ENCODE measurements at regions not wholly inside any gene's neighbourhood (a gene's known extent, or its start where the extent isn't known, plus 50 kb on each side); places are given as distances from the start of the nearest gene placed in this dataset.

- Histone ChIP-seq H3K4me3 (no peak overlapping the region), H3K36me3 (no peaks in the 10 kb centered on the region), H3K27ac (no peak overlapping the region), H3K27me3 (no peaks in the 10 kb centered on the region), H3K4me1 (peaks cover 0 to 12% (median 0%) of the 10 kb centered on the region in 4 donors), H3K9me3 (no peaks in the 10 kb centered on the region)
- TF ChIP-seq POLR2AphosphoS5 (IDR thresholded peaks at IDR 0.05) (no peak), EP300 (IDR thresholded peaks at IDR 0.05) (no peak), POLR2A (IDR thresholded peaks at IDR 0.05) (no peak), CTCF (IDR thresholded peaks at IDR 0.05) (no peak)
- intact Hi-C loops (cut with DNase I): no loop called here
- DNase-seq: no peak
These were observed 486.6 kb upstream of the CDH11 start for GRCh38 chr16:65608455-65608854.

DNA sequence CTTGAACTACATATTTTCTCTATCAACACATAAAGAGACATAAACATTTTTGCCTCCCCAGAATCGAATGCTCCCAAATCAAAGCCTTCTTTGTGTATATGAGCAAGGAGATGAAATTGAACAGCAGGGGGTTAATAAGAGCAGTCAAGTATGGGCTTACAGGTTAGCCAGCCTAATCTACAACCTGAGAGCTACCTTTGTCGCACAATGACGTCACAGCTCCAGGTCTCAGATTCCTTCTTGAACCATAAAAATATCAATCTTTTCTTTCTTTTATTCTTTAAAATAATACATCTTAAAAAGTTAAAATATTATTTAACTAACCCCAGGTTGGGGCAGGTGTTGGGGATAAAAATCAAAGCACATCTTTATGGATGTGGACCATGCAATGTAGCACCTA is 482.9 kb upstream of the CDH11 start:
- intact Hi-C loops (cut with DNase I): no loop called here
- H3K27me3 ChIP-seq: no peaks in the 10 kb centered on the region

GRCh38 chr16:65601781-65602180 is 479.9 kb upstream of the CDH11 start:
- no peaks in the 10 kb centered on the region for H3K36me3 ChIP-seq
- DNase-seq: no peak
- H3K27ac ChIP-seq: no peak overlapping the region
- H3K27me3 ChIP-seq: no peaks in the 10 kb centered on the region
- intact Hi-C loops (cut with DNase I): no loop called here
- H3K9me3 ChIP-seq: no peaks in the 10 kb centered on the region
- H3K4me3 ChIP-seq: no peak overlapping the region
- H3K4me1 ChIP-seq: peaks cover 0 to 12% (median 0%) of the 10 kb centered on the region in 4 donors
- 85 to 87% methylated on average over 3 of the region's 3 CpGs for WGBS, 2 donors
- TF ChIP-seq POLR2A (IDR thresholded peaks at IDR 0.05): no peak
- TF ChIP-seq EP300 (IDR thresholded peaks at IDR 0.05): no peak
- no peak for TF ChIP-seq POLR2AphosphoS5 (IDR thresholded peaks at IDR 0.05)
- TF ChIP-seq CTCF (IDR thresholded peaks at IDR 0.05): no peak

More for the DNA sequence above, 482.9 kb upstream of the CDH11 start:
- Histone ChIP-seq H3K9me3 (no peaks in the 10 kb centered on the region), H3K36me3 (no peaks in the 10 kb centered on the region), H3K27ac (no peak overlapping the region), H3K4me1 (peaks cover 0 to 12% (median 0%) of the 10 kb centered on the region in 4 donors), H3K4me3 (no peak overlapping the region)
- no peak for DNase-seq
- TF ChIP-seq CTCF (IDR thresholded peaks at IDR 0.05) (no peak), POLR2AphosphoS5 (IDR thresholded peaks at IDR 0.05) (no peak), POLR2A (IDR thresholded peaks at IDR 0.05) (no peak), EP300 (IDR thresholded peaks at IDR 0.05) (no peak)
- 93 to 94% methylated on average over 3 of the region's 3 CpGs for WGBS, 2 donors

- Histone ChIP-seq H3K36me3 (no peaks in the 10 kb centered on the region), H3K4me1 (peaks cover 0 to 3% (median 0%) of the 10 kb centered on the region in 4 donors), H3K27ac (no peak overlapping the region), H3K4me3 (no peak overlapping the region), H3K27me3 (no peaks in the 10 kb centered on the region), H3K9me3 (no peaks in the 10 kb centered on the region)
- WGBS, 2 donors: 73 to 74% methylated on average over 3 of the region's 3 CpGs
- intact Hi-C loops (cut with DNase I): no loop called here
- TF ChIP-seq CTCF (IDR thresholded peaks at IDR 0.05): no peak
- no peak for DNase-seq
These were observed 478.8 kb upstream of the CDH11 start for GRCh38 chr16:65600629-65601028.

DNA sequence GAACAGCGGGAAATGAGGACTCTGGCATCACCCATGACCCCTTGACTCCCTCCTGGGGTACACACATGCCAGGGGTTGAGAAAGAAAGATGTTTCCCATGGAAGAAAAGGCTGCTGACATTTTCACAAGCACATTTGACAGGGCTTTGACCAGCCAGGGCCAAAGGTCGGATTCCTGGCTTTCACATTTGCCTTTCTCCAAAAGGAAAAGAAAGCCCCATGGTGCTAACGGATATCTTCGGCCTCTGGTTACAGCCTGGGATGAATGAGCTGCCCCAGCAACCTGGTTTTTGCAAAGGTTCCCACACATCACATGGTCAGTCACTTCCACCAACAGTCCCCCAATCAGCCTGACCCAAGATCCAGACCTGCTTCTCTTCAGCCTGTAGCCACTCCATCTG is 478.2 kb upstream of the CDH11 start:
- no peaks in the 10 kb centered on the region for H3K4me1 ChIP-seq
- WGBS, 2 donors: 55 to 71% methylated on average over 4 of the region's 4 CpGs
- H3K9me3 ChIP-seq: no peaks in the 10 kb centered on the region
- no peak overlapping the region for H3K27ac ChIP-seq
- TF ChIP-seq CTCF (IDR thresholded peaks at IDR 0.05): no peak
- no peak for TF ChIP-seq POLR2A (IDR thresholded peaks at IDR 0.05)
- TF ChIP-seq POLR2AphosphoS5 (IDR thresholded peaks at IDR 0.05): no peak
- no peak for TF ChIP-seq EP300 (IDR thresholded peaks at IDR 0.05)
- no peak overlapping the region for H3K4me3 ChIP-seq
- no peak for DNase-seq
- intact Hi-C loops (cut with DNase I): no loop called here
- H3K36me3 ChIP-seq: no peaks in the 10 kb centered on the region
- H3K27me3 ChIP-seq: no peaks in the 10 kb centered on the region
